Stimulated activated naive CD8-positive, alpha-beta T cell treated with anti-CD3 and anti-CD28 coated beads, Interleukin-15, Interleukin-2, amounts not matched to agents 100 U/mL and 50 U/mL, for 24 hours (primary cell): ENCODE measurements at regions not wholly inside any gene's neighbourhood (a gene's known extent, or its start where the extent isn't known, plus 50 kb on each side); places are given as distances from the start of the nearest gene placed in this dataset.

Source experiments
- ATAC-seq: fragments of 150-1000 bp; cut with Tn5 transposase; one replicate; pipeline ENCODE4 v1.10.0; 2021
- DNase-seq: peaks from one replicate; pipeline ENCODE4 v3.0.0; 2021

DNA sequence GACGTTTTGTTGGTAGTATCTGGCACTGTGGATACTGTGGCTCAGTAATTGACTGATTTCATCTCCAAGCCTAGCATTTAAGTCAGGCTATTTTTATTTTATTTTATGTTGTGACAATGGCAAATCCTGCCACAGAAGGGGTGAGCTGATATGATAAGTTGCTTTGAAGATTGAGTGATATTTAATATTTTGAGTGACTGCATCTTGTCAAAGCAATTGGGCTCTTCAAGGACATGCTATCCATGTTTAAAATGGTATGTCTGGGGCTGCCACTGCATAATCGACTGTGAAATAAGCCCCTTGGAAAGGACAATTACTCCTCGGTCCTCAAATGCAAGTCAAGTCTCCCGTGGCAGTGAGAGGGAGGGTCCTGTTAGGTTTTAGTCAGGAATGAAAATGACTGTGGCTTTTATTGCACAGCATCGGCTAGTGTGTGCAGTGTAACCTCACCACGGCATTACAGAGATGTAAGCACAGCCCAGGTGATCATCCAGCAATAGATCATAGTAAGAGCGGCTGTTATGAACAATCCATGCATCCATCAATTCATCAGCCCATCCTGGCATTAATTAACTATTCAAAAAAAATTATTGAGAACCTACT is 178.2 kb downstream of the GBA3 start:
- no peak for DNase-seq

DNA sequence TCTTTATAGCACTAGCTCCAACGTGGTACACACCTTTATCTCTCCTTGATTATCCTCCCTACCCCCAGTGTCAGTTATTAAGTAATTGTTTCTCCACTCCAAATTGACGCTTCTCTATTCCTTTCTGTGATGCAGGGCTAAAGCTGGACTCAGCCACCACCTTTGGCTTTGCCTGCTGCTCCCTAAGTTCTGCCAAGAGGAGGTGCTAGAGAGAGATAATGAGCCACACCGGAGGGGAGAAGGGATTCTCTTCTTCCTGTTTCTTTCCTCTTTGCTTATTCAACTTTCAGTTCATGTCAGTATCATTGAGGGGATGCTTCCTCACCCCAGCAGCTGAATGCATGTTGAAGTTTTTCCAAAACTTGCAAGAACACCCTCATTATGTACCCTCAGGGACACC is 176.5 kb downstream of the GBA3 start:
- ATAC-seq (no peak), DNase-seq (no peak)

More for the DNA sequence above, 178.2 kb downstream of the GBA3 start:
- ATAC-seq, result no peak
